ENCODE measurements at regions not wholly inside any gene's neighbourhood (a gene's known extent, or its start where the extent isn't known, plus 50 kb on each side); places are given as distances from the start of the nearest gene placed in this dataset.

GRCh38 chr2:123438675-123439074 is 586.4 kb upstream of the CNTNAP5 start:
- H2AK5ac ChIP-seq (ENCODE audit: low read length, severe bottlenecking), result no peak overlapping the region
- no peaks in the 10 kb centered on the region for H3K9me3 ChIP-seq (ENCODE audit: control insufficient read depth, low read length)
- no peak overlapping the region for H3K23ac ChIP-seq (ENCODE audit: low read length in 2 of 2)
- H4K91ac ChIP-seq (ENCODE audit: low read length), result no peak overlapping the region
- H3K4me2 ChIP-seq (ENCODE audit: low read length, poor library complexity, severe bottlenecking), result no peak overlapping the region
- H2BK12ac ChIP-seq (ENCODE audit: low read length in 2 of 2), result no peak overlapping the region
- no peaks in the 10 kb centered on the region for H3K36me3 ChIP-seq (ENCODE audit: control insufficient read depth in 1 of 2, insufficient read depth in 2 of 2, low read depth in 1 of 2, low read length in 2 of 2)
- H2AFZ ChIP-seq (ENCODE audit: low read depth, low read length), result no peak overlapping the region
- H3K18ac ChIP-seq (ENCODE audit: low read depth in 1 of 2, low read length in 2 of 2), result no peak overlapping the region
- no peaks in the 10 kb centered on the region for H3K4me1 ChIP-seq (ENCODE audit: control insufficient read depth, insufficient read depth, low read depth, low read length)
- no peak overlapping the region for H3K4me3 ChIP-seq (ENCODE audit: insufficient read depth in 1 of 2, low read depth in 1 of 2, low read length in 2 of 2)
- H4K8ac ChIP-seq (ENCODE audit: low read length), result no peak overlapping the region
- H3K14ac ChIP-seq (ENCODE audit: low read length in 2 of 2), result no peak overlapping the region
- H3K4ac ChIP-seq (ENCODE audit: low read depth in 1 of 2, low read length in 2 of 2), result no peak overlapping the region
- H3K9ac ChIP-seq (ENCODE audit: low read length), result no peak overlapping the region
- DNase-seq, result no peak
- no peak overlapping the region for H2BK5ac ChIP-seq (ENCODE audit: low read depth, low read length, poor library complexity, severe bottlenecking)
- no peaks in the 10 kb centered on the region for H3K27me3 ChIP-seq (ENCODE audit: control insufficient read depth in 1 of 2, insufficient read depth in 1 of 2, low read length in 2 of 2)
- H2BK15ac ChIP-seq (ENCODE audit: low read depth, poor library complexity, severe bottlenecking), result no peak overlapping the region
- WGBS, result 76% methylated on average over 1 of the region's 2 CpGs
- H3K27ac ChIP-seq (ENCODE audit: low read length, poor library complexity, severe bottlenecking), result no peak overlapping the region
- no peak overlapping the region for H2BK120ac ChIP-seq (ENCODE audit: low read depth, low read length)
- H3K79me1 ChIP-seq (replicated peaks; ENCODE audit: low read length, poor library complexity, severe bottlenecking), result no peaks in the 10 kb centered on the region

- no peak overlapping the region for H2BK5ac ChIP-seq (ENCODE audit: low read depth, low read length, poor library complexity, severe bottlenecking)
- no peaks in the 10 kb centered on the region for H3K79me1 ChIP-seq (replicated peaks; ENCODE audit: low read length, poor library complexity, severe bottlenecking)
- no peak overlapping the region for H3K4me2 ChIP-seq (ENCODE audit: low read length, poor library complexity, severe bottlenecking)
- no peak overlapping the region for H2BK12ac ChIP-seq (ENCODE audit: low read length in 2 of 2)
- no peak overlapping the region for H4K91ac ChIP-seq (ENCODE audit: low read length)
- peaks cover 9% of the 10 kb centered on the region for H3K9me3 ChIP-seq (ENCODE audit: control insufficient read depth, low read length)
- H3K4me1 ChIP-seq (ENCODE audit: control insufficient read depth, insufficient read depth, low read depth, low read length), result no peaks in the 10 kb centered on the region
- no peak overlapping the region for H3K14ac ChIP-seq (ENCODE audit: low read length in 2 of 2)
- no peaks in the 10 kb centered on the region for H3K36me3 ChIP-seq (ENCODE audit: control insufficient read depth in 1 of 2, insufficient read depth in 2 of 2, low read depth in 1 of 2, low read length in 2 of 2)
- no peak overlapping the region for H2BK120ac ChIP-seq (ENCODE audit: low read depth, low read length)
- DNase-seq, result no peak
- H2BK15ac ChIP-seq (ENCODE audit: low read depth, poor library complexity, severe bottlenecking), result no peak overlapping the region
- no peak overlapping the region for H3K9ac ChIP-seq (ENCODE audit: low read length)
- no peak overlapping the region for H3K4me3 ChIP-seq (ENCODE audit: insufficient read depth in 1 of 2, low read depth in 1 of 2, low read length in 2 of 2)
- no peaks in the 10 kb centered on the region for H3K27me3 ChIP-seq (ENCODE audit: control insufficient read depth in 1 of 2, insufficient read depth in 1 of 2, low read length in 2 of 2)
- no peak overlapping the region for H2AK5ac ChIP-seq (ENCODE audit: low read length, severe bottlenecking)
- H3K23ac ChIP-seq (ENCODE audit: low read length in 2 of 2), result no peak overlapping the region
- H3K27ac ChIP-seq (ENCODE audit: low read length, poor library complexity, severe bottlenecking), result no peak overlapping the region
- no peak overlapping the region for H2AFZ ChIP-seq (ENCODE audit: low read depth, low read length)
- no peak overlapping the region for H3K4ac ChIP-seq (ENCODE audit: low read depth in 1 of 2, low read length in 2 of 2)
- H4K8ac ChIP-seq (ENCODE audit: low read length), result no peak overlapping the region
- WGBS, result 77% methylated on average over 3 of the region's 6 CpGs
- H3K18ac ChIP-seq (ENCODE audit: low read depth in 1 of 2, low read length in 2 of 2), result no peak overlapping the region
Measured at GRCh38 chr2:123448801-123449200, 576.3 kb upstream of the CNTNAP5 start.

- H3K4ac ChIP-seq (ENCODE audit: low read depth in 1 of 2, low read length in 2 of 2), result no peak overlapping the region
- H2BK15ac ChIP-seq (ENCODE audit: low read depth, poor library complexity, severe bottlenecking), result no peak overlapping the region
- no peak overlapping the region for H2AFZ ChIP-seq (ENCODE audit: low read depth, low read length)
- H2AK5ac ChIP-seq (ENCODE audit: low read length, severe bottlenecking), result no peak overlapping the region
- DNase-seq, result no peak
- H3K27me3 ChIP-seq (ENCODE audit: control insufficient read depth in 1 of 2, insufficient read depth in 1 of 2, low read length in 2 of 2), result no peaks in the 10 kb centered on the region
- no peaks in the 10 kb centered on the region for H3K79me1 ChIP-seq (replicated peaks; ENCODE audit: low read length, poor library complexity, severe bottlenecking)
- no peak overlapping the region for H3K18ac ChIP-seq (ENCODE audit: low read depth in 1 of 2, low read length in 2 of 2)
- H4K91ac ChIP-seq (ENCODE audit: low read length), result no peak overlapping the region
- no peak overlapping the region for H4K8ac ChIP-seq (ENCODE audit: low read length)
- no peaks in the 10 kb centered on the region for H3K4me1 ChIP-seq (ENCODE audit: control insufficient read depth, insufficient read depth, low read depth, low read length)
- no peak overlapping the region for H3K4me3 ChIP-seq (ENCODE audit: insufficient read depth in 1 of 2, low read depth in 1 of 2, low read length in 2 of 2)
- H3K27ac ChIP-seq (ENCODE audit: low read length, poor library complexity, severe bottlenecking), result no peak overlapping the region
- H3K9ac ChIP-seq (ENCODE audit: low read length), result no peak overlapping the region
- H3K14ac ChIP-seq (ENCODE audit: low read length in 2 of 2), result no peak overlapping the region
- H2BK12ac ChIP-seq (ENCODE audit: low read length in 2 of 2), result no peak overlapping the region
- H2BK120ac ChIP-seq (ENCODE audit: low read depth, low read length), result no peak overlapping the region
- H3K23ac ChIP-seq (ENCODE audit: low read length in 2 of 2), result no peak overlapping the region
- 100% methylated on average over 3 of the region's 4 CpGs for WGBS
- no peaks in the 10 kb centered on the region for H3K36me3 ChIP-seq (ENCODE audit: control insufficient read depth in 1 of 2, insufficient read depth in 2 of 2, low read depth in 1 of 2, low read length in 2 of 2)
- H3K9me3 ChIP-seq (ENCODE audit: control insufficient read depth, low read length), result peaks cover 4% of the 10 kb centered on the region
- no peak overlapping the region for H3K4me2 ChIP-seq (ENCODE audit: low read length, poor library complexity, severe bottlenecking)
- H2BK5ac ChIP-seq (ENCODE audit: low read depth, low read length, poor library complexity, severe bottlenecking), result no peak overlapping the region
Measured at GRCh38 chr2:123451542-123451941, 573.5 kb upstream of the CNTNAP5 start.

- Histone ChIP-seq H4K8ac (ENCODE audit: low read length) (no peak overlapping the region), H3K79me1 (replicated peaks; ENCODE audit: low read length, poor library complexity, severe bottlenecking) (no peaks in the 10 kb centered on the region), H3K36me3 (ENCODE audit: control insufficient read depth in 1 of 2, insufficient read depth in 2 of 2, low read depth in 1 of 2, low read length in 2 of 2) (no peaks in the 10 kb centered on the region), H3K27ac (ENCODE audit: low read length, poor library complexity, severe bottlenecking) (no peak overlapping the region), H3K4ac (ENCODE audit: low read depth in 1 of 2, low read length in 2 of 2) (no peak overlapping the region), H3K9ac (ENCODE audit: low read length) (no peak overlapping the region), H3K4me1 (ENCODE audit: control insufficient read depth, insufficient read depth, low read depth, low read length) (no peaks in the 10 kb centered on the region), H2BK15ac (ENCODE audit: low read depth, poor library complexity, severe bottlenecking) (no peak overlapping the region), H2AFZ (ENCODE audit: low read depth, low read length) (no peak overlapping the region), H2BK12ac (ENCODE audit: low read length in 2 of 2) (no peak overlapping the region), H4K91ac (ENCODE audit: low read length) (no peak overlapping the region), H3K14ac (ENCODE audit: low read length in 2 of 2) (no peak overlapping the region), H2BK120ac (ENCODE audit: low read depth, low read length) (no peak overlapping the region), H3K23ac (ENCODE audit: low read length in 2 of 2) (no peak overlapping the region), H3K27me3 (ENCODE audit: control insufficient read depth in 1 of 2, insufficient read depth in 1 of 2, low read length in 2 of 2) (no peaks in the 10 kb centered on the region), H3K9me3 (ENCODE audit: control insufficient read depth, low read length) (peaks cover under 1% of the 10 kb centered on the region), H2AK5ac (ENCODE audit: low read length, severe bottlenecking) (no peak overlapping the region), H2BK5ac (ENCODE audit: low read depth, low read length, poor library complexity, severe bottlenecking) (no peak overlapping the region), H3K4me3 (ENCODE audit: insufficient read depth in 1 of 2, low read depth in 1 of 2, low read length in 2 of 2) (no peak overlapping the region), H3K4me2 (ENCODE audit: low read length, poor library complexity, severe bottlenecking) (no peak overlapping the region), H3K18ac (ENCODE audit: low read depth in 1 of 2, low read length in 2 of 2) (no peak overlapping the region)
- WGBS, result 72% methylated on average over 3 of the region's 4 CpGs
- DNase-seq, result no peak
Measured at GRCh38 chr2:123453046-123453700, 571.9 kb upstream of the CNTNAP5 start.
